ENCODE measurements at regions not wholly inside any gene's neighbourhood (a gene's known extent, or its start where the extent isn't known, plus 50 kb on each side); places are given as distances from the start of the nearest gene placed in this dataset.
"Not testable (repeated sequence)": the region's sequence is repeated elsewhere in the genome, so short reads cannot be mapped to it uniquely, and the experiment has no call there.

- in situ Hi-C loops (cut with MboI), result no loop called here
- Histone ChIP-seq H3K27ac (no peak overlapping the region), H2AFZ (no peak overlapping the region), H3F3A (ENCODE audit: insufficient read depth) (no peaks in the 10 kb centered on the region), H3K9me2 (ENCODE audit: insufficient read depth) (no peaks in the 10 kb centered on the region), H3K9ac (no peak overlapping the region), H3K9me3 (ENCODE audit: low read depth) (no peaks in the 10 kb centered on the region), H3K79me2 (ENCODE audit: insufficient read depth) (no peaks in the 10 kb centered on the region), H3K36me3 (ENCODE audit: low read depth) (no peaks in the 10 kb centered on the region), H3K4me3 (no peak overlapping the region), H3K4me2 (ENCODE audit: unreplicated experiment) (no peak overlapping the region), H4K20me1 (ENCODE audit: insufficient read depth) (no peaks in the 10 kb centered on the region), H3K4me1 (ENCODE audit: insufficient read depth) (no peaks in the 10 kb centered on the region), H3K27me3 (replicated peaks; ENCODE audit: insufficient read depth) (no peaks in the 10 kb centered on the region)
- DNase-seq, result no peak
- WGBS, 2 experiments (ENCODE audit: low coverage in 1 of 2, low lambda C conversion rate in 2 of 2, missing lambda C conversion rate in 2 of 2), result 18 to 22% methylated on average over 2 of the region's 2 CpGs
- no peak for TF ChIP-seq EZH2 (IDR thresholded peaks at IDR 0.05; ENCODE audit: insufficient read depth, poor library complexity, severe bottlenecking)
- TF ChIP-seq EZH2phosphoT487 (IDR thresholded peaks at IDR 0.05; ENCODE audit: insufficient read depth, low read depth), result no peak
Measured at GRCh38 chr21:17196623-17197022, 316.2 kb upstream of the CXADR start.

- in situ Hi-C loops (cut with MboI), result no loop called here
- WGBS, 2 experiments (ENCODE audit: low coverage in 1 of 2, low lambda C conversion rate in 2 of 2, missing lambda C conversion rate in 2 of 2), result 0 to 4% methylated on average over 1 of the region's 1 CpG
- no peak for DNase-seq
Measured at GRCh38 chr21:17197996-17198395, 314.8 kb upstream of the CXADR start.

GRCh38 chr21:17200250-17200649 lies 312.6 kb upstream of the CXADR start:
- Histone ChIP-seq H3K9me2 (ENCODE audit: insufficient read depth) (no peaks in the 10 kb centered on the region), H3K79me2 (ENCODE audit: insufficient read depth) (no peaks in the 10 kb centered on the region), H4K20me1 (ENCODE audit: insufficient read depth) (no peaks in the 10 kb centered on the region), H2AFZ (no peak overlapping the region), H3K4me2 (ENCODE audit: unreplicated experiment) (no peak overlapping the region), H3K9ac (no peak overlapping the region), H3K9me3 (ENCODE audit: low read depth) (no peaks in the 10 kb centered on the region), H3F3A (ENCODE audit: insufficient read depth) (no peaks in the 10 kb centered on the region), H3K27me3 (replicated peaks; ENCODE audit: insufficient read depth) (no peaks in the 10 kb centered on the region), H3K4me3 (no peak overlapping the region), H3K36me3 (ENCODE audit: low read depth) (no peaks in the 10 kb centered on the region), H3K4me1 (ENCODE audit: insufficient read depth) (no peaks in the 10 kb centered on the region), H3K27ac (no peak overlapping the region)
- TF ChIP-seq EZH2phosphoT487 (IDR thresholded peaks at IDR 0.05; ENCODE audit: insufficient read depth, low read depth) (no peak), EZH2 (IDR thresholded peaks at IDR 0.05; ENCODE audit: insufficient read depth, poor library complexity, severe bottlenecking) (no peak)
- 22 to 25% methylated on average over 2 of the region's 2 CpGs for WGBS, 2 experiments (ENCODE audit: low coverage in 1 of 2, low lambda C conversion rate in 2 of 2, missing lambda C conversion rate in 2 of 2)
- no peak for DNase-seq
- in situ Hi-C loops (cut with MboI), result no loop called here

More at GRCh38 chr21:17197996-17198395, 314.8 kb upstream of the CXADR start:
- Histone ChIP-seq H2AFZ (no peak overlapping the region), H3K4me1 (ENCODE audit: insufficient read depth) (no peaks in the 10 kb centered on the region), H3K9me3 (ENCODE audit: low read depth) (no peaks in the 10 kb centered on the region), H3K36me3 (ENCODE audit: low read depth) (no peaks in the 10 kb centered on the region), H4K20me1 (ENCODE audit: insufficient read depth) (no peaks in the 10 kb centered on the region), H3K4me2 (ENCODE audit: unreplicated experiment) (no peak overlapping the region), H3K27me3 (replicated peaks; ENCODE audit: insufficient read depth) (no peaks in the 10 kb centered on the region), H3K27ac (no peak overlapping the region), H3K4me3 (no peak overlapping the region), H3K9ac (no peak overlapping the region), H3F3A (ENCODE audit: insufficient read depth) (no peaks in the 10 kb centered on the region), H3K79me2 (ENCODE audit: insufficient read depth) (no peaks in the 10 kb centered on the region), H3K9me2 (ENCODE audit: insufficient read depth) (no peaks in the 10 kb centered on the region)
- TF ChIP-seq EZH2 (IDR thresholded peaks at IDR 0.05; ENCODE audit: insufficient read depth, poor library complexity, severe bottlenecking) (no peak), EZH2phosphoT487 (IDR thresholded peaks at IDR 0.05; ENCODE audit: insufficient read depth, low read depth) (no peak)

GRCh38 chr21:17201741-17202260 lies 311.0 kb upstream of the CXADR start:
- 32 to 38% methylated on average over 2 of the region's 2 CpGs for WGBS, 2 experiments (ENCODE audit: low coverage in 1 of 2, low lambda C conversion rate in 2 of 2, missing lambda C conversion rate in 2 of 2)
- no peaks in the 10 kb centered on the region for H3F3A ChIP-seq (ENCODE audit: insufficient read depth)
- H3K27me3 ChIP-seq (replicated peaks; ENCODE audit: insufficient read depth), result no peaks in the 10 kb centered on the region
- no peaks in the 10 kb centered on the region for H3K9me3 ChIP-seq (ENCODE audit: low read depth)
- no peak for DNase-seq
- no peaks in the 10 kb centered on the region for H3K36me3 ChIP-seq (ENCODE audit: low read depth)
- no peak overlapping the region for H3K4me3 ChIP-seq
- TF ChIP-seq EZH2phosphoT487 (IDR thresholded peaks at IDR 0.05; ENCODE audit: insufficient read depth, low read depth) (no peak), EZH2 (IDR thresholded peaks at IDR 0.05; ENCODE audit: insufficient read depth, poor library complexity, severe bottlenecking) (no peak)
- H3K4me1 ChIP-seq (ENCODE audit: insufficient read depth), result no peaks in the 10 kb centered on the region
- in situ Hi-C loops (cut with MboI), result no loop called here
- no peak overlapping the region for H2AFZ ChIP-seq
- no peak overlapping the region for H3K4me2 ChIP-seq (ENCODE audit: unreplicated experiment)
- no peak overlapping the region for H3K9ac ChIP-seq
- no peak overlapping the region for H3K27ac ChIP-seq
- H3K9me2 ChIP-seq (ENCODE audit: insufficient read depth), result no peaks in the 10 kb centered on the region
- H4K20me1 ChIP-seq (ENCODE audit: insufficient read depth), result no peaks in the 10 kb centered on the region
- H3K79me2 ChIP-seq (ENCODE audit: insufficient read depth), result no peaks in the 10 kb centered on the region

GRCh38 chr21:17214801-17215200 lies 298.0 kb upstream of the CXADR start:
- Histone ChIP-seq H3K4me2 (ENCODE audit: unreplicated experiment) (no peak overlapping the region), H3K27ac (no peak overlapping the region)
- 48 to 52% methylated on average over 3 of the region's 3 CpGs for WGBS, 2 experiments (ENCODE audit: low coverage in 1 of 2, low lambda C conversion rate in 2 of 2, missing lambda C conversion rate in 2 of 2)

GRCh38 chr21:17219050-17219449 lies 293.8 kb upstream of the CXADR start:
- H3K4me1 ChIP-seq (ENCODE audit: insufficient read depth); DNase-seq; H3K9ac ChIP-seq; H3K27ac ChIP-seq; H3F3A ChIP-seq (ENCODE audit: insufficient read depth); H3K9me3 ChIP-seq (ENCODE audit: low read depth); in situ Hi-C loops (cut with MboI); H3K4me2 ChIP-seq (ENCODE audit: unreplicated experiment); H3K27me3 ChIP-seq (replicated peaks; ENCODE audit: insufficient read depth); H2AFZ ChIP-seq; H4K20me1 ChIP-seq (ENCODE audit: insufficient read depth); H3K9me2 ChIP-seq (ENCODE audit: insufficient read depth); H3K4me3 ChIP-seq; H3K36me3 ChIP-seq (ENCODE audit: low read depth); H3K79me2 ChIP-seq (ENCODE audit: insufficient read depth): not testable (repeated sequence)
- WGBS, 2 experiments (ENCODE audit: low coverage in 1 of 2, low lambda C conversion rate in 2 of 2, missing lambda C conversion rate in 2 of 2), result 53 to 70% methylated on average over 1 of the region's 1 CpG

More at GRCh38 chr21:17214801-17215200, 298.0 kb upstream of the CXADR start:
- H3K4me3 ChIP-seq, result no peak overlapping the region
- no peaks in the 10 kb centered on the region for H3K9me3 ChIP-seq (ENCODE audit: low read depth)
- no peaks in the 10 kb centered on the region for H3F3A ChIP-seq (ENCODE audit: insufficient read depth)
- H2AFZ ChIP-seq, result no peak overlapping the region
- no peak for DNase-seq
- H3K36me3 ChIP-seq (ENCODE audit: low read depth), result no peaks in the 10 kb centered on the region
- no peaks in the 10 kb centered on the region for H4K20me1 ChIP-seq (ENCODE audit: insufficient read depth)
- no peaks in the 10 kb centered on the region for H3K27me3 ChIP-seq (replicated peaks; ENCODE audit: insufficient read depth)
- TF ChIP-seq EZH2 (IDR thresholded peaks at IDR 0.05; ENCODE audit: insufficient read depth, poor library complexity, severe bottlenecking) (no peak), EZH2phosphoT487 (IDR thresholded peaks at IDR 0.05; ENCODE audit: insufficient read depth, low read depth) (no peak)
- H3K9ac ChIP-seq, result no peak overlapping the region
- in situ Hi-C loops (cut with MboI), result no loop called here
- H3K9me2 ChIP-seq (ENCODE audit: insufficient read depth), result no peaks in the 10 kb centered on the region
- no peaks in the 10 kb centered on the region for H3K79me2 ChIP-seq (ENCODE audit: insufficient read depth)
- no peaks in the 10 kb centered on the region for H3K4me1 ChIP-seq (ENCODE audit: insufficient read depth)

Data from GM23248 (cell line).